HG02798 (cell line): ENCODE measurements at regions not wholly inside any gene's neighbourhood (a gene's known extent, or its start where the extent isn't known, plus 50 kb on each side); places are given as distances from the start of the nearest gene placed in this dataset.

Source experiments
- ATAC-seq: cut with Tn5 transposase; IDR thresholded peaks from one replicate; pipeline ENCODE4 v1.9.1; 2021; ENCODE audit warnings: mild to moderate bottlenecking; ENCODE audit not compliant: unreplicated experiment, poor library complexity

- no peak for ATAC-seq
Observed at GRCh38 chr4:137608085-137608484, 75.8 kb upstream of the PCDH18 start.

GRCh38 chr4:137602436-137602835 lies 70.1 kb upstream of the PCDH18 start:
- ATAC-seq, result no peak

- no peak for ATAC-seq
Observed at GRCh38 chr4:137601934-137602333, 69.6 kb upstream of the PCDH18 start.

- ATAC-seq, result no peak
Observed at GRCh38 chr4:137599734-137600133, 67.4 kb upstream of the PCDH18 start.

GRCh38 chr4:137597752-137598430 lies 65.6 kb upstream of the PCDH18 start:
- no peak for ATAC-seq

- ATAC-seq, result no peak
Observed at GRCh38 chr4:137587796-137588195, 55.5 kb upstream of the PCDH18 start.

GRCh38 chr4:137583671-137584070 lies 51.4 kb upstream of the PCDH18 start:
- ATAC-seq, result no peak
